Hepatocyte (in vitro differentiated cells): ENCODE measurements at regions not wholly inside any gene's neighbourhood (a gene's known extent, or its start where the extent isn't known, plus 50 kb on each side); places are given as distances from the start of the nearest gene placed in this dataset.

Source experiments
- CTCF ChIP-seq: fragments of 200-600 bp; sonication (generic); IDR thresholded peaks from 2 replicates; pipeline ENCODE4 v1.5.1; 2016; ENCODE audit warnings: antibody characterized with exemption, mild to moderate bottlenecking; ENCODE audit not compliant: poor library complexity
- EZH2 ChIP-seq: fragments of 200-600 bp; sonication (generic); IDR thresholded peaks from 2 replicates; pipeline ENCODE4 v1.6.1; 2016; ENCODE audit warnings: antibody characterized with exemption, mild to moderate bottlenecking, borderline replicate concordance
- EZH2phosphoT487 ChIP-seq: fragments of 200-600 bp; sonication (generic); IDR thresholded peaks from one replicate; pipeline ENCODE4 v1.6.1; 2018; ENCODE audit warnings: antibody characterized with exemption, mild to moderate bottlenecking, low read depth, moderate library complexity; ENCODE audit not compliant: unreplicated experiment, severe bottlenecking

DNA sequence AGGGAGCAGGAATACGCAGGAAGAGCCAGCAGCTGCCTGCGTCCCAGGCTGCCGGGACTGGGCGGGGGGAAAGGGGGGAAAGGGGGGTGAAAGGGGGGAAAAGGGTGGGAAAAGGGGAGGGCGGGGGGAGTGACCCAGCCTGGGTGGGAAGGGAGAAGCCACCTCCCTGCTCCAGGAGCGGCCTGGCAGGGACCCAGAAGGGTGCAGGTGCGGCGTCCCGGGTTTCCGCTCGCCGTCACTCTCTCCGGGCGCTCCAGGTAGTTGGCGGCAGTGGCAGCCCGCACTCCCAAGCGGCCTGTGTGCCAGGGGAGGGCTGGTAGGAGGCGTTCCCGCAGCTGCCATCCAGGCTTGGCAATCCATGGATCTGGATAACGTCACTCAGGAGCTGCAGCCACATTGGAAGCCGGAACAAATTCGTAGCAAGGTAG is 141.0 kb upstream of the NGF start:
- TF ChIP-seq CTCF (no peak), EZH2 (no peak), EZH2phosphoT487 (no peak)
